Activated CD4-positive, alpha-beta memory T cell treated with anti-CD3 and anti-CD28 coated beads, Interleukin-2, amount 10 ng/mL, durations not matched to agents 7 days and 5 days (primary cell): ENCODE measurements at regions not wholly inside any gene's neighbourhood (a gene's known extent, or its start where the extent isn't known, plus 50 kb on each side); places are given as distances from the start of the nearest gene placed in this dataset.

Source experiments
- CTCF ChIA-PET: fragments of 350-600 bp; sonication (Branson Sonifier 250); formaldehyde crosslinking; loops from one replicate; lab custom pipeline; 2021; ENCODE audit warnings: antibody characterized with exemption, inconsistent platforms; lab: Charles Lee
- POLR2A ChIA-PET: fragments of 350-600 bp; sonication (Branson Sonifier 250); formaldehyde crosslinking; loops from one replicate; lab custom pipeline; 2021; ENCODE audit warnings: antibody characterized with exemption; lab: Charles Lee
- DNase-seq: peaks from one replicate; pipeline ENCODE4 v3.0.0-alpha.2; 2020
- H3K27ac Mint-ChIP-seq: one replicate; pipeline ENCODE4 v1.8.0; 2021; ENCODE audit warnings: mild to moderate bottlenecking, mixed read lengths
- H3K27me3 Mint-ChIP-seq: one replicate; pipeline ENCODE4 v1.8.0; 2021; ENCODE audit warnings: mixed read lengths
- H3K36me3 Mint-ChIP-seq: one replicate; pipeline ENCODE4 v1.8.0; 2021; ENCODE audit warnings: low read depth, mixed read lengths
- H3K4me1 Mint-ChIP-seq: one replicate; pipeline ENCODE4 v1.8.0; 2021; ENCODE audit warnings: mixed read lengths
- H3K4me3 Mint-ChIP-seq: one replicate; pipeline ENCODE4 v1.8.0; 2021; ENCODE audit warnings: mild to moderate bottlenecking, mixed read lengths
- H3K9me3 Mint-ChIP-seq: one replicate; pipeline ENCODE4 v1.8.0; 2021; ENCODE audit warnings: mixed read lengths

DNA sequence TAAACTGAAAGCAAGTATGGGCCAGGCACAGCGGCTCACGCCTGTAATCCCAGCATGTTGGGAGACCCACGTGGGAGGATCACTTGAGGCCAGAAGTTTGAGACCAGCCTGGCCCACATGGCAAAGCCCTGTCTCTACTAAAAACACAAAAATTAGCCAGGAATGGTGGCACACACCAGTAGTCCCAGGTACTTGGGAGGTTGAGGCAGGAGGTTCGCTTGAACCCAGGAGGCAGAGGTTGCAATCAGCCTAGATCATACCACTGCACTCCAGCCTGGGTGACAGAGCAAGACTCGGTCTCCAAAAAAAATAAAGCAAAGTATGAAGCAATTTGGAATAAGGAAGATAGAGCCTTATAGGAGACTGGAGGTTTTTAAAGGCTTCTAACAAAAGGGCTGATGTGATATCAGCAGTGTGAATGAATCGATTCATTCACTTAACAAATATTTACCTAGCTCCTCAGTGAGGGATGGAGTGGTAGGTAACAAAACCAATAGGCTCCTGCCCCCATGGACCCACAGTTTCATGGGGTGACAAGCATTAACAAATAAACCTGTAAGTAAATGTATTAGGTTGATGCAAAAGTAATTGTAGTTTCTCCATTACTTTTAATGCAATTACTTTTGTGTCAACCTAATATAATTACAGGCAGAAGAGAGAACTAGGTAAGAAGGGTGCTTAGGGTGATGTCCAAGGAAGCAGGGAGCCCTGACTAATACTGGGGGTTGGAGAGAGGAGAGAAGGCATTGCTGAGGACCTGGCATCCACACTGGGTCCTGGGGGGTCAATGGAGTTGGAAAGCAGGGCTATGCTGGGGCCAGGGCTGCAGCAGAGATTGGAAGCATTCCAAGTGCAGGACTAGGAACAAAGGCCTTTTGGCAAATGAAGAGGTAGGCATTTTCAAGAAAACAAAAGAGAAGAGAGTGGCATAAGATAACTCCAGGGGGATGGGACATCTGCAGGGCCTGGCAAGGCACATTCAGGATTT, 195.4 kb upstream of the ARL4C start:
- H3K9me3 Mint-ChIP-seq: peaks cover 16% of the 10 kb centered on the region
- no peak overlapping the region for H3K27ac Mint-ChIP-seq
- ChIA-PET CTCF (no interaction called here), POLR2A (no interaction called here)
- H3K36me3 Mint-ChIP-seq: no peaks in the 10 kb centered on the region
- peaks cover 11% of the 10 kb centered on the region for H3K27me3 Mint-ChIP-seq
- no peak for DNase-seq
- no peak overlapping the region for H3K4me3 Mint-ChIP-seq
- H3K4me1 Mint-ChIP-seq: no peaks in the 10 kb centered on the region

DNA sequence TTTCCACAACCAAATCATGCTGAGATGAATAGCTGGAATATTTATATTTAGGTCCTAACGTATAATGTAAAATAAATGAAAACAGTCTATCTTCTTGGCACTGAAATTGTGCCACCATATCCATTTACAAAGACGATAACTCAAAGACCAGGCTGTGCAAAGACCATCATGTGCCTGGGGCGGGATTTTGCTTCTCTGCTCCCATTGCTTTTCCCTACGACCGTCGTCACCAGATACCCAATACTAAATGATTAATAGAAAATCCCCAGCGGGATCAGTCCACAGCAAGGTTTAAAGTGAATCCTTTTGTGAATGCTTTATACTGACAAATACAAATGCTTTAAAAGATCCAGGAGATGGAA, 194.3 kb upstream of the ARL4C start:
- CTCF ChIA-PET: no interaction called here
- Mint-ChIP-seq H3K9me3 (peaks cover 11% of the 10 kb centered on the region), H3K27ac (no peak overlapping the region), H3K4me1 (no peaks in the 10 kb centered on the region), H3K36me3 (no peaks in the 10 kb centered on the region), H3K27me3 (peaks cover 13% of the 10 kb centered on the region), H3K4me3 (no peak overlapping the region)
- no peak for DNase-seq
- POLR2A ChIA-PET: no interaction called here

DNA sequence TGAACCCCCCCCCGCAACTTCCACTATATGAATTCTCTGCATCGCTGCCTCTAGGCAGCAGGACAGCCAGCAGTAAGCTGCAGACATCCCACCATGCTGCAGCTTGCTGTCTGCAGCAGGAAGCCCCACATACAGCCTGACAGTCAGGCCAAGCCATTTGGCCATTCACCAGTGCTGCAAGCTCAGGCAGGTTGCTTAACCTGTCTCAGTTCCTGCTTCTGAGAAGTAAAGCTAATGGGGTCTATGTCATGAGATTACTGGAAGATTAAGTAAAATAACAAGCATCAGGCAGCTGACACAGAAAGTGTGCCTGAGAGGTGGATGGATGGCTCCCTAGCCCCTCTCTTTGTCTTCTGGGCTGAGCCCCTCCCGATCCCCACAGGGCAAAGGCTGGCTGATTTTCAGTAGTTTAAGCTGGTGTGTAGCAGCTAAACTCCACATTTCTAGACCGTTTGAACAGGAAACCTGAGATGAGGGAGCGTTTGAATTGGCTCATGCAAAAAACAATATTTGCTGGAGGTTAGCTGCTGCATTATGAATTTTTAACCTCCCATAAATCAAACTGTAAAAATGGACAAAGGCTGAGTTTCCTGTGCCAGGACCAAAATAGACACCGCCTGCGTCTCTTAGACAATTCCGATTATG, 193.8 kb upstream of the ARL4C start:
- Mint-ChIP-seq H3K4me1 (no peaks in the 10 kb centered on the region), H3K27ac (no peak overlapping the region), H3K36me3 (no peaks in the 10 kb centered on the region), H3K27me3 (peaks cover 16% of the 10 kb centered on the region), H3K4me3 (no peak overlapping the region), H3K9me3 (peaks cover 6% of the 10 kb centered on the region)
- POLR2A ChIA-PET: no interaction called here
- CTCF ChIA-PET: no interaction called here
- no peak for DNase-seq

DNA sequence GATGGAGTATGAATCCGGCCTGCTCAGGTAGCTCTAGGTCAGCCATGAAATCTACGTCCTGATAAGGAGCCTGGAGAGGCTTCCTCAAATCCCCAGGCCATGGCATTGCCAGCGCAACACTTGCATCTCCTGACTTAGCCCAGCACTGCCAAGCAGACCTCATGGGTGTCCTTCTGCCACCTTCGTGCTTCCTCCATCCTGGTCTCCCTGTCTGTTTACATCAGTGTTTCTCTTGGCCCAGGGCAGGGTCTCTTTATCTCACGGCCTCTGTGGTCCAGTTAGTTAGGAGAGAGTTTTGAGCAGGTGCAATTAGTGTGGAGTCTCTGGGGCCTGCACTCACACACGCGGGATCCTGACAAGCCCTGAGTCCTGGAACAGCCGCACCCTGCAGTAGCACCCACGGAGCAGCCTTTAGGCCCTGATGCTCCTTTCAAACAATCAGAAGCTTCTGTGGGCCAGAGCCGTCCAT, 193.1 kb upstream of the ARL4C start:
- Mint-ChIP-seq H3K36me3 (no peaks in the 10 kb centered on the region), H3K4me1 (no peaks in the 10 kb centered on the region), H3K27me3 (peaks cover 16% of the 10 kb centered on the region), H3K4me3 (no peak overlapping the region), H3K9me3 (peaks cover 5% of the 10 kb centered on the region), H3K27ac (no peak overlapping the region)
- DNase-seq: no peak
- CTCF ChIA-PET: no interaction called here
- POLR2A ChIA-PET: no interaction called here

DNA sequence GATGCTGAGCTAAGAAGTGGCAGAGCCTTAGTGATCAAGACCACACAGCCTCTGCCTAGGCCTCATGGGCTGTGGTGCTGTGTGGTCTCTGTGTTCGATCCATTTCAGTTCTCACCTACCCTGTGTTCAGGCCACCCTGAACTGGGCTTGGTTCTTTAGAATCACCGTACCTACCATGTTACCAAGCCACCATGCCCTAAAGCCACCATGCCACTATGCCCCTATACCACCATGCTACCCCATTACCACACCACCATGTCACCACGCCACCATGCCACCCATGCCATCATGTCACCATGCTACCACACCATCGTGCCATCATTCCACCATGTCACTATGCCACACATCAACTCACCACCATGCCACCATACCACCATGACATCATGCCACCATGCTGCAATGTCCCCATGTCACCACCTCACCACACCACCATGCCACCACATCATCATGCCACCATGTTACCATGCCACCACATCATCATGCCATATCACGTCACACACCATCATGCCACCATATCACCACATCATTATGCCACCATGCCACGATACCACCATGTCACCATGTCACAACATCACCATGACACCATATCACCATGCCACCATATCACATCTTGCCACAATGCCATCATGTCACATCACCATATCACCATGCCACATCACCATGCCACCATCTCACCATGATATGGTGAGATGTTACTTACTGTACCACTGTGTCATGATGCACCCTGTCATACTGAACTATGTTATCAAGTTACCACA, 191.0 kb upstream of the ARL4C start:
- H3K4me3 Mint-ChIP-seq: no peak overlapping the region
- ChIA-PET POLR2A (no interaction called here), CTCF (no interaction called here)
- H3K36me3 Mint-ChIP-seq: no peaks in the 10 kb centered on the region
- H3K4me1 Mint-ChIP-seq: no peaks in the 10 kb centered on the region
- DNase-seq: no peak
- H3K27ac Mint-ChIP-seq: no peak overlapping the region
- H3K9me3 Mint-ChIP-seq: no peaks in the 10 kb centered on the region
- H3K27me3 Mint-ChIP-seq: peaks cover 14% of the 10 kb centered on the region

DNA sequence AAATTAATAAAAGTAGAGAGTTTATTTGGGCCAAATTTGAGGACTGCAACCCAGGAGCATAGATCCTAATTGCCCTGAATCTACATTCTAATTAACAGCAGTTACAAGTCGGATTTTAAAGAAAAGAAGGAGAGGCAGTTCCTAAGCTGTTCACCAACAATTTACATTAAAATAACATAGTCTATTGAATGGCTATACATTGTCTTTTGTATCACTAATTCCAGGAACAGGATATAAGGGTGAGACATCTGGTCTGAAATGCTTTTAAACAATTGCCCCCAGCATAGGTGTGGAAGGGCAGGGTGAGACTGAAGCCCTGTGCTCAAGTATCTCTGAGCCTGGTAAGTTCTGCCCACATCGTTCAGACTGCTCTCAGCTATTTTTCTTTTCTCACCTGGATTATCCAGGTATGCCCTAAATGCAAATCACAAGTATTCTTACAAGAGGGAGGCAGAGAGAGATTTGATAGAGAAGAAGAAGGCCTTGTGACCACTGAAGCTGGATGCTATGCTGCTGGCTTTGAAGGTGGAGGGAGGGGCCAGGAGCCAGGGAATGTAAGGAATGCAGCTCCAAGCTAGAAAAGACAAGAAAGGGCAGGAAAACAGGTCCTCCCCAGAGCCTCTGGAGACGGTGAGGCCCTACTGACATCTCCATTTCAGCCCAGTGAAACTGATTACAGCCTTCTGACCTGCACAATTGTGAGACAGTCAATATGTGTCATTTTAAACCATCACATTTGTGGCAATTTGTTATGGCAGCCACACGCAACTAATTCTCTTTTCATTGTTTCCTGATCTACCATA, 189.4 kb upstream of the ARL4C start:
- Mint-ChIP-seq H3K9me3 (no peaks in the 10 kb centered on the region), H3K4me1 (no peaks in the 10 kb centered on the region), H3K4me3 (no peak overlapping the region), H3K36me3 (no peaks in the 10 kb centered on the region), H3K27ac (no peak overlapping the region), H3K27me3 (peaks cover 16% of the 10 kb centered on the region)
- no peak for DNase-seq
- ChIA-PET CTCF (no interaction called here), POLR2A (no interaction called here)

DNA sequence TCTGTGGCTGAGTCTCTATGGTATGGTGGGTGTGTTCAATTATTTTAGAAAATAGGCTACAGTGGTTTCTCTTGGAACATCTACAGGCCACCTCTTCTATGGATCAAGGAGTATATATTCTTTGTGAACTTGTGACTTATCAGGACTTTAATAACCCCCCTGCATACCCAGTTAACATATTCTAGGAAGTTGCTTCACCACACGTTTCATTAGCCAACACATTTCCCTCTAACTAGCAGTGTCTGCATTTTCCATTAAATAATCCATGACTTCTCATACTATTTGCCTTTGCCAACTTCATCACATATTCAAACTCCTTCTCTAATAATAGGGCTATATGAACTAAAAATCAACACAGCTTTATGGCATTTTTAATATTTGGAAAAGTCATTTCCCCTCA, 187.6 kb upstream of the ARL4C start:
- no peaks in the 10 kb centered on the region for H3K9me3 Mint-ChIP-seq
- DNase-seq: no peak
- ChIA-PET CTCF (no interaction called here), POLR2A (no interaction called here)
- H3K27ac Mint-ChIP-seq: no peak overlapping the region
- H3K36me3 Mint-ChIP-seq: no peaks in the 10 kb centered on the region
- H3K4me3 Mint-ChIP-seq: no peak overlapping the region
- no peaks in the 10 kb centered on the region for H3K4me1 Mint-ChIP-seq
- H3K27me3 Mint-ChIP-seq: peaks cover 16% of the 10 kb centered on the region

DNA sequence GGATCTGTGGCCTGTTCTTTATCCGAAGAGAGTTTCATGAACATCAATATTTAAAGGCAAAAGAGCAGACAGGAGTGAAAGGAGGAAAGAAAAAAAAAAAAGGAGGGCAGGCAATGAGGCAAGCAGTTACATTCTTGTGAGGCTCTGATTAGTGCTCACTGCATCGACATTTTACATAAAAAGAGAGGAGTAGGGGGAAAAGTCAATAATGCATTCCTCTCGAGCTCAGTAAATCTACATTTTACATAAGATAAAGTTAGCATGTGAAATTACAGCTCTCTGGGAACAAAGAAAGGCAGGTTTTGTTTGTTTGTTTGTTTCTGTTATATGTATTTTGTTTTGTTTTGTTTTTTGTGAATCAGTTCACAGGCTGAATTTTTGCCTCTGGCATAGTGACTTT, 187.1 kb upstream of the ARL4C start:
- H3K4me3 Mint-ChIP-seq: no peak overlapping the region
- H3K27ac Mint-ChIP-seq: no peak overlapping the region
- CTCF ChIA-PET: no interaction called here
- POLR2A ChIA-PET: no interaction called here
- H3K27me3 Mint-ChIP-seq: peaks cover 16% of the 10 kb centered on the region
- no peaks in the 10 kb centered on the region for H3K9me3 Mint-ChIP-seq
- no peak for DNase-seq
- no peaks in the 10 kb centered on the region for H3K4me1 Mint-ChIP-seq
- H3K36me3 Mint-ChIP-seq: no peaks in the 10 kb centered on the region

DNA sequence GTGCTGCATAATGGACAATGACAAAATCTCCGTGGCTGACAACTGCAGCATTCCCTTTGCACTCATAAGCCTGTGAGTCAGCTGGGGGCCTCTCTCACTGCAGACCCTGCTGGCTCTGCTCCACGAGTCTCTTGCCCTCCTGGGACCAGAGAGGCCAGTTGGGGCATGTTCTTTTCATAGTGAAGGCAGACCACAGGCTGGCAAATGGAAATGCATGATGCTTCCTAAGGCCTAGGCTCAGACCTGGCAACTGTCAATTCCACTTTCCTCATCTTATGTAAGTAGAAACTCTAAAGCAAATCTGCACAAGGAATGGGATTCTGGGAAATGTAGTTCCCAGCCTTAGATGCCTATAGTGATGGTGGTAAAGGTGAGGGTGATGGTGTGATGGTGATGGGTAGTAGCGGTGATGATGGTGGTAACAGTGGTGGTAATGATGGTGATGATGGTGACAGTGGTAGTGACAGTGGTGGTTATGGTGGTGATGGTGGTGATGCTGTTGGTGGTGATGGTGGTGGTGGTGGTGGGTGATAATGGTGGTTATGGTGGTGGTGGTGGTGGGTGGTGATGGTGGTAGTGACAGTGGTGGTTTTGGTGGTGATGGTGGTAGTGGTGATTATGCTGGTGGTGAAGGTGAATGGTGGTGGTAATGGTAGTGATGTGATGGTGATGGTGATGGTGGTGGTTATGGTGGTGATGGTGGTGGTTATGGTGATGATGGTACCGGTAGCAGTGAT, 185.8 kb upstream of the ARL4C start:
- Mint-ChIP-seq H3K4me3 (no peak overlapping the region), H3K27ac (no peak overlapping the region), H3K27me3 (peaks cover 16% of the 10 kb centered on the region), H3K36me3 (no peaks in the 10 kb centered on the region), H3K4me1 (no peaks in the 10 kb centered on the region), H3K9me3 (no peaks in the 10 kb centered on the region)
- POLR2A ChIA-PET: no interaction called here
- DNase-seq: no peak
- CTCF ChIA-PET: no interaction called here

DNA sequence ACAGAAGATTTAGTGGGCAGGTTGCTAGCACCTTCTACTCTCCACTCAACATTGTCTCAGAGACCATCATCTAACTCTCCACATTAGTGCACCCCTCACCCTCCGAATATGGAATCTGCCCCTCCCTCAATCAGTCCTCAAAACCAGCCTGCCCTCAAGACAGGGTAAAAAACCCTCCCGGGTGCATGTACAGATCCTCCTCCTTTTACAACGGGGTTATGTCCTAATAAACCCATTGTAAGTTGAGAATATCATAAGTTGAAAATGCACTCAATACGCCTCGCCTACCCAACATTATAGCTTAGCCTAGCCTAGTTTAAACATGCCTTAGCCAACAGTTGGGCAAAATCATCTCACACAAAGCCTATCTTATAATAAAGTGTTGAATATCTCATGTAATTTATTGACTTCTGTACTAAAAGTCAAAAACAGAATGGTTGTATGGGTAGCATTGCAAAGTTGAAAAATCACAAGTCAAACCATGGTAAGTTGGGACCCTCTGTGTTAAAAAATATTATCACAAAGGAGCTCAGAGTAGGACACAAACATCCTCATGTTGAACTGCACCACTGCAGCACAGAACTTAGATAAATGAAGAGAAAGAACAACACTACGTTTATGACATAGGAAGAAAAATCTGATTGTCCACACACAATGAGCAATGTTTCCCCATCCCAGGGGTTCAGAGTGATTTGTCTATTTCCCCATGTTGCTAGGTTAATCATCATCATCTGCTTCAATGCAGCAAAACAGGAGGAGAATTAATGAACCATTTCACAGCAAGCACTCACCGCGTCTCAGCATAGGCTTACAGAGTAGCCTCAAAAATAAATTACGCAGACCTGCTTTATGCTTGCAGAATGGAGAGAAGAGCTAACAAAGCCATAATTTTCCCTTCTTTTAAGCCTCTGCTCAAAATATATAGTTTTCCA, 184.1 kb upstream of the ARL4C start:
- POLR2A ChIA-PET: no interaction called here
- no peaks in the 10 kb centered on the region for H3K36me3 Mint-ChIP-seq
- DNase-seq: no peak

DNA sequence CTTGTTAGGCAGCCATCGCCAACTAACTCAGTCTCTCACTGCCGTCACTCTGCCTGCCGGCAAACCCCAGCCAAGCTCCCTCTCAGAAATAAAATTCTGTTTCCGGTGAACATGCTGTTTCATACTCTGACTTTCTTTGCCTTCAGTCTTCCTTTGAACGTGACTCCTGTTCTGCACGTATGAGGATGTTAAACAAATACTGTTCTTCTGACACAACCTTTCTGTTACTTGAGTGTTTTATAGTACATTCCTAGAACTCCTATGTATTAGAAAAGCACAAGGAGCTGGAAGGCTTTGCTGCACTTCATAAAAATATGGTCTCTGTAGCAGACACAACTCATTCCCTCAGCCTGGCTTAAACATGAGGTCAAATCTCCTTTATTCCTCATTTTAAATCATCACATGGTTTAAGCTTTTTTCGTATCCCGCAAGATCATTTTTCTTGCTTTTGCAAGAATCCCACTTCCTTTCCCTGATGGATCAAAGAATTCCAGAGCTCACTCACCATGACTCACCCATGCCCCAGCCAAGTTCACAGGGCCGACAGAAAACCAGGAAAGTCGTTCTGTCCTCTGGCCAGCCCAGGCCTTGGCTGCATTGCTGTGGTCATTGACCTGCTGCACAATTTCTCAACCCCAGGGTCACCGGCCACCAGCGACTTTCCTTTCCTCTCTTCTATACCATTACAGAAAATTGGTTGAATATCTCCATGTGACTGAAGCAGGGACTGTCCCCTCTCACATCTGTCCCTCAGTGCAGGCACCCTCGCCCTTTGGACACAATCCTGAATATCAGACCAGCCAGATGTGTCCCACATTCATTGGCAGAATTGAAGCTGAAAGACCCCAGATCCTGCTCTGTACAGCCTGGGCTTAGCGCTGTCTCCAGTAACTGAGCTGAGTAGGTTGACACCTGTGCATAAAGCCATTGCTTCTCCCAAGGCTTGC, 183.1 kb upstream of the ARL4C start:
- ChIA-PET POLR2A (no interaction called here), CTCF (no interaction called here)
- Mint-ChIP-seq H3K4me3 (no peak overlapping the region), H3K27me3 (peaks cover 12% of the 10 kb centered on the region), H3K4me1 (no peaks in the 10 kb centered on the region), H3K36me3 (no peaks in the 10 kb centered on the region), H3K27ac (no peak overlapping the region), H3K9me3 (no peaks in the 10 kb centered on the region)
- no peak for DNase-seq

More for the DNA sequence above, 184.1 kb upstream of the ARL4C start:
- no peaks in the 10 kb centered on the region for H3K9me3 Mint-ChIP-seq
- no peak overlapping the region for H3K4me3 Mint-ChIP-seq
- H3K4me1 Mint-ChIP-seq: no peaks in the 10 kb centered on the region
- CTCF ChIA-PET: no interaction called here
- no peak overlapping the region for H3K27ac Mint-ChIP-seq
- peaks cover 13% of the 10 kb centered on the region for H3K27me3 Mint-ChIP-seq
